BE2C (cell line): ENCODE measurements at regions not wholly inside any gene's neighbourhood (a gene's known extent, or its start where the extent isn't known, plus 50 kb on each side); places are given as distances from the start of the nearest gene placed in this dataset.

Experiments
- DNase-seq: peaks from one replicate; pipeline ENCODE4 v3.0.0-alpha.2; 2020
- H3K27me3 ChIP-seq: fragments of 250-450 bp; sonication (Bioruptor Pico); 2 replicates; pipeline ENCODE4 v1.5.1; 2020; ENCODE audit warnings: mild to moderate bottlenecking
- H3K36me3 ChIP-seq: fragments of 250-450 bp; sonication (Bioruptor Pico); 2 replicates; pipeline ENCODE4 v1.5.1; 2020; ENCODE audit warnings: mild to moderate bottlenecking
- H3K4me1 ChIP-seq: fragments of 250-450 bp; sonication (Bioruptor Pico); 2 replicates; pipeline ENCODE4 v1.5.1; 2020
- H3K4me3 ChIP-seq: 2 replicates; pipeline ENCODE4 v1.5.1; 2011; ENCODE audit warnings: low read depth, low read length
- H3K9me3 ChIP-seq: fragments of 250-450 bp; sonication (Bioruptor Pico); 2 replicates; pipeline ENCODE4 v1.5.1; 2020
- TF ChIP-seq, protein P1 (sequence below): IDR thresholded peaks from 2 replicates; pipeline ENCODE4 v1.5.1; 2012; ENCODE audit warnings: mild to moderate bottlenecking, low read depth, low read length

DNA sequence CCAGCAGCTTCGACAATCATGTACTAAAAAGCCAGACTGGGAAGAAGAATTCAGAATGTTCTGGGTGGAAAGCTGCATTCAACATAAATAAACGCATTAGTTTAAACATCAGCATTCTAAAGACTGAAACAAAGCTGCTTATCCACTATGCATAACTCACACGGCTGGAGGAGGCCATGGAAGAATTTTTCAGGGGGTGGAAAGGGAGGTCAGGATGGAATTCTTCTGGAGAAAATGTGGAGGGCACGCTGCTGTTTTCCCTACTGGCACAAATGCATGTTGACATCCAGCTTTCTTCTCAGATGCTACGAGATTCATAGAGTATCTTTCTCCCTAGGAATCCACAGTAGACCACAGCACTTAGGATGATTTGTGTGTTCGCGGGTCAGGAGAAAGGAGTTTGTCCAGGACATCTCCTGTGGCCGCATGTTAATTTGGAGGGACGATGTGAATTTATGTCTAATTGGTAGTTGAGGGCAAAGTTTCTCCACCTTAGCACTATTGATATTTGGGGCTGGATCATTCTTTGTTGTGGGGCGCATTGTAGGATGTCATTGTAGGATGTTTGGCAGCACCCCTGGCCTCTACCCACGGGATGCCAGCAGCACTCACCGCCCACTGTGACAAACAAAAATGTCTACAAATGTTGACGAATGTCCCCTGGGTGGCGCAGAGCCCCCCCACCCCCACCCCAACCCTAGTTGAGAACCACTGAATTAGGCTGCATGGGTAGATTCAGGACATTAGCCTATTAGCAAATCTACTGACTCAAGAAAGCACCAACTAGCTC lies 86.5 kb upstream of the KAZN start:
- Histone ChIP-seq H3K27me3 (no peaks in the 10 kb centered on the region), H3K4me1 (no peaks in the 10 kb centered on the region), H3K4me3 (no peak overlapping the region), H3K9me3 (no peaks in the 10 kb centered on the region), H3K36me3 (no peaks in the 10 kb centered on the region)
- no peak for DNase-seq
- TF ChIP-seq, protein P1, sequence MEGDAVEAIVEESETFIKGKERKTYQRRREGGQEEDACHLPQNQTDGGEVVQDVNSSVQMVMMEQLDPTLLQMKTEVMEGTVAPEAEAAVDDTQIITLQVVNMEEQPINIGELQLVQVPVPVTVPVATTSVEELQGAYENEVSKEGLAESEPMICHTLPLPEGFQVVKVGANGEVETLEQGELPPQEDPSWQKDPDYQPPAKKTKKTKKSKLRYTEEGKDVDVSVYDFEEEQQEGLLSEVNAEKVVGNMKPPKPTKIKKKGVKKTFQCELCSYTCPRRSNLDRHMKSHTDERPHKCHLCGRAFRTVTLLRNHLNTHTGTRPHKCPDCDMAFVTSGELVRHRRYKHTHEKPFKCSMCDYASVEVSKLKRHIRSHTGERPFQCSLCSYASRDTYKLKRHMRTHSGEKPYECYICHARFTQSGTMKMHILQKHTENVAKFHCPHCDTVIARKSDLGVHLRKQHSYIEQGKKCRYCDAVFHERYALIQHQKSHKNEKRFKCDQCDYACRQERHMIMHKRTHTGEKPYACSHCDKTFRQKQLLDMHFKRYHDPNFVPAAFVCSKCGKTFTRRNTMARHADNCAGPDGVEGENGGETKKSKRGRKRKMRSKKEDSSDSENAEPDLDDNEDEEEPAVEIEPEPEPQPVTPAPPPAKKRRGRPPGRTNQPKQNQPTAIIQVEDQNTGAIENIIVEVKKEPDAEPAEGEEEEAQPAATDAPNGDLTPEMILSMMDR = no peak

DNA sequence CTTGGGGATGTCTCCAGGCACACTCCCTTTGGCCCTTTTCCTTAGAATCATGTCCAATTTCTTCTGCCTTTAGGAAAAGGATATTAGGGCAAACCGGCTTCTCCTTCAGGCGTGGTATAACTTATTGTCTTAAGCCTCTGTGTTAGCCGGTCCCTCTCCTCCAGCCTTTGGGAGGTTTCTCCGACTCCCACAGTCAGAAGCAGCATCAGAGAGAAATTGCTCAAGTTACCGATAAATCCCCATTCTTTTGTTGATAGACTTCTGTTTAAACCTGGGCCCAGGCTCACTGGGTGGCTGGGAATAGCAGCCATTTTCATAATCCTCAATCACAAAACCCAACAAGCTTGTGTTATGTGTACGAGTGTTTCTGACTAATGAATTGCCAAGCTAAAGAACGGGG lies 85.4 kb upstream of the KAZN start:
- no peaks in the 10 kb centered on the region for H3K4me1 ChIP-seq
- no peak for DNase-seq
- no peaks in the 10 kb centered on the region for H3K27me3 ChIP-seq
- no peaks in the 10 kb centered on the region for H3K36me3 ChIP-seq
- TF ChIP-seq, protein P1 = no peak
- H3K4me3 ChIP-seq = no peak overlapping the region
- no peaks in the 10 kb centered on the region for H3K9me3 ChIP-seq

DNA sequence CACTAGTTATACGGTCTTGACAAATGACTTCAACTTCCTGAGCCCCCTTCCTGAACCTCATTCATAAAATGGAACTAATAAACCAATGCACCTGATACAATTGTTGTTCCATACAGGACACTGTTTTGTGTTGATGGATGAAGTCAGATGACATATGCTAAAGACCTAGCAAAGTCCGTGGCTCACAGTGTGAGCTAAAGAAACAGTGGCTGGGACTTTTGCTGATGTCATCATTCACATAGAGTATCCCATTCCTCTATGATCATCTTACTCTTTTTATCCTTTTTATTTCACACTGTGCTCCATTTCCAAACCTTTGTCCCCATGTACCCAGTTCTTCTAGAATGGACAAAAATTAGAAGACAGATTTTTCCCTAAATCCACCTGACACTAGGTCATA lies 83.7 kb upstream of the KAZN start:
- DNase-seq = no peak
- Histone ChIP-seq H3K4me1 (no peaks in the 10 kb centered on the region), H3K4me3 (no peak overlapping the region), H3K9me3 (no peaks in the 10 kb centered on the region), H3K27me3 (no peaks in the 10 kb centered on the region), H3K36me3 (no peaks in the 10 kb centered on the region)
- TF ChIP-seq, protein P1 = no peak

DNA sequence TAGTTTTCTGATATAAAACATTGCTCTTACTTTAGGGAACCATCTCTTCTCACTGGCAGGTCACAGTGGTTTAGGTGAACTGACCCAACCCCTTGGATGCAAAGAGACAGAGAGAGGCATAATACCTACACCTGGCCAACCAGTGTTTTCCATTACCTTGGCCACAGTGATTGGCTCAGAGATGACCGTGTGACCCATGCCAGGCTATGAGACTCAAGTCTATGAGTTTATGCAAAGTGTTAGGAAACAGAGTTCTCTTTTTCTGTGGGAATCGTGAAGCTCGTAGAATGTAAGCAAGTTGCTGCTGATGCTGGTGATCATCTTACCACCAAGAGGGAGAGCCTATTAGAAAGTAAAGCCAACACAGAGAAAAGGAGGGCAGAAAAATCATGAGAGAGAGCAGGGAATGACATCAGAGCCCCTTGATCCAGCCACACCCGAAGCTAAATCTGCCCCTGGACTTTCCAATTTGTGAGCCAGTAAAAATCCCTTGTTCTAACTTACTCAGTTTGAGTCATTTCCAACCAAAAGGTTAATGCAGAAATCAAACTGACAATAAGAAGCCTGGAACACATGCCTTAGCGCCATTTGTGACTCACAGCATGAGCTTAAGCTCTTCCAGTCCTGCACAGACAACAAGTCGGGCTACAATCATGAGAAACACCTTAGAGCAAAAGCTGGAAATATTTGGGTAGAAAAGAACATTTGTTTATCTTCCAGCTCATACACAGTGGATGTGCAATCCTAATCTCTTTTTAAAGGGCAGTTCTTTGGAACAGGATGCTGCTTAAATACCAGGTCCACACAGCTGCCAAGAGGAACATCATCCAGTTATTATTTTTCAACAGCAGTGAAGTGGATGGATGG lies 81.3 kb upstream of the KAZN start:
- Histone ChIP-seq H3K36me3 (no peaks in the 10 kb centered on the region), H3K9me3 (no peaks in the 10 kb centered on the region), H3K4me1 (no peaks in the 10 kb centered on the region), H3K27me3 (no peaks in the 10 kb centered on the region), H3K4me3 (no peak overlapping the region)
- DNase-seq = no peak
- TF ChIP-seq, protein P1 = no peak

DNA sequence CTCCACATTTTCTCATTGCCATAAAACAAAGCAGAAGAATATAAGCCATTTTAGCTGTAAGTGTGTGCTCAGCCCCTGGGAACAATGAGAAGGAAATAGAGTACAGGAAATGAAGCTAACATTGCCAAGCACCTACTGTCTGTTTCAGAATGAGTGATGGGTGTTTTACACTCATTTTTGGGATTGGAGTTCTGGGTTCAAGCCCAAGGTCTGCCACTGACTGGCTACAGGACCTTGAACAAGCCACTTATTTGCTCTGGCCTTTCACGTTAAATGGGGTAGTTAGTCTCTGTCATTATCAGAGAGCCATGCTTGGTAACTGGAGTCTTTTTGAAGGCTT lies 80.7 kb upstream of the KAZN start:
- no peaks in the 10 kb centered on the region for H3K36me3 ChIP-seq
- H3K4me1 ChIP-seq = no peaks in the 10 kb centered on the region
- no peaks in the 10 kb centered on the region for H3K27me3 ChIP-seq
- H3K9me3 ChIP-seq = no peaks in the 10 kb centered on the region
- DNase-seq = no peak
- no peak overlapping the region for H3K4me3 ChIP-seq
- TF ChIP-seq, protein P1 = no peak

DNA sequence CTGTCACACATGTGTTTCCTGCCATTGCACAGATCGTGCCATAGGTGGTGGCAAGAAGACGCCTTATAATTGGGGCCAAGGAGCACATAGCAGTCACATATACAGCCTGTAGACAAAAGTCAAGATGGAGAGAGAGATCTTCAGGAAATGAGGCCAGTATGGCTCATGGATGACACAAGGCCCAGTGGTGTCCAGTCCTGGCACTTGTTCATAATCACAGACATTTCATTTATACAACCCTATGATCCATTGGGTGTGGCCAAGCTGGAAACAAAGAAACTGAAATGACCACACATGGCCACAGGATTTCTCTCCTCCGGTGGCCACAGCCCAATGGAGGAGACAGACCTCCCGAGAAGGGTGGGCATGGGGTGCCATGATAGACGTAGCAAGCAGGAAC lies 78.5 kb upstream of the KAZN start:
- H3K27me3 ChIP-seq = no peaks in the 10 kb centered on the region
- TF ChIP-seq, protein P1 = no peak
- H3K9me3 ChIP-seq = no peaks in the 10 kb centered on the region
- H3K4me1 ChIP-seq = no peaks in the 10 kb centered on the region
- no peaks in the 10 kb centered on the region for H3K36me3 ChIP-seq
- H3K4me3 ChIP-seq = no peak overlapping the region
- no peak for DNase-seq
